ENCODE measurements at regions not wholly inside any gene's neighbourhood (a gene's known extent, or its start where the extent isn't known, plus 50 kb on each side); places are given as distances from the start of the nearest gene placed in this dataset.

DNA sequence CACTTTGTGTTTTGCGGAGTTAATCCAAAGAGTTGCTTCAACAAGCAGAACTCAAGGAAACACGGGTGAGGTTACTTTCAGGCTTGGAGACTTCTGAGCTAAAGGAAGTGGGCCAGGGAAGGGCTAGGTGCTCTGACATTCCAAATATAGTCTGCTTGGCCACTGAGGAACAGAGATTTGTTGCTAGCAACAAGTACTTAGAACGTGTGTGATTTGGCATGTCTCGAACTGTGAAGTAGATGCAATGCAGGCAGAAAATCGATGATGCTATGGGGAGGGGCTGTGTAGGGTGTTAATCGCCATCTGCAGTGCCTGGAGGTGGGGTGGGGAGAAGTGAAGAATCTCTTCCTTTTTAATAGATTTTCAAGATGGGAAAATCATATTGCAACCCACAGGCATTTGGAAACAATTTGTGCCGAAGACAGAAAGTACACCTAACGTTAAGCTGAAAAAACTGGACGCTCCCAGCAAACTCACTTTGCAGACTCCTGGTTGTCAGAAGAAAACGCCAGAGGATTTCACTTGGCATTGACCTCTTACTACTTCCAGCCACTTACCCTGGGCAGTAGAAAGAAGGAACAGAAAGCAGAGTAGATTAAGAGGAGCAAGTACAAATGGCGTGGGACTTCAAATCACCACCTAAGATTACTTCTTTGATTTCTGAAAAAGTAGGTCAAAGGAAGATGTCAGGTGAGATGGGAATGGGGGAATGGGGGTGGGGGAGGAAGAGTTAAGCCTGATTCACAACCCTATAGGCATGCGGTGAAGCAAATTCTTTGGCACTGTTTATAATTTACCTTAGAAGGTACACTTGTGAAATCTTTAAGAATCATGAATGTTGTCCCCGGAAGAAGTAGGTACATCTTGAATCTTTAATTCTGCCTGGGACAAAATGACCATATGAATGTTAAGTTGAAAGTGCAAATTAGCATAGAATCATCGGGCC is 314.1 kb downstream of the CD83 start:
- H3K4me3 Mint-ChIP-seq = no peak overlapping the region
- H3K9me3 Mint-ChIP-seq = no peaks in the 10 kb centered on the region
- no peaks in the 10 kb centered on the region for H3K4me1 Mint-ChIP-seq
- ATAC-seq (no peak), DNase-seq (no peak)
- no peak overlapping the region for H3K27ac Mint-ChIP-seq
- no peaks in the 10 kb centered on the region for H3K27me3 Mint-ChIP-seq

DNA sequence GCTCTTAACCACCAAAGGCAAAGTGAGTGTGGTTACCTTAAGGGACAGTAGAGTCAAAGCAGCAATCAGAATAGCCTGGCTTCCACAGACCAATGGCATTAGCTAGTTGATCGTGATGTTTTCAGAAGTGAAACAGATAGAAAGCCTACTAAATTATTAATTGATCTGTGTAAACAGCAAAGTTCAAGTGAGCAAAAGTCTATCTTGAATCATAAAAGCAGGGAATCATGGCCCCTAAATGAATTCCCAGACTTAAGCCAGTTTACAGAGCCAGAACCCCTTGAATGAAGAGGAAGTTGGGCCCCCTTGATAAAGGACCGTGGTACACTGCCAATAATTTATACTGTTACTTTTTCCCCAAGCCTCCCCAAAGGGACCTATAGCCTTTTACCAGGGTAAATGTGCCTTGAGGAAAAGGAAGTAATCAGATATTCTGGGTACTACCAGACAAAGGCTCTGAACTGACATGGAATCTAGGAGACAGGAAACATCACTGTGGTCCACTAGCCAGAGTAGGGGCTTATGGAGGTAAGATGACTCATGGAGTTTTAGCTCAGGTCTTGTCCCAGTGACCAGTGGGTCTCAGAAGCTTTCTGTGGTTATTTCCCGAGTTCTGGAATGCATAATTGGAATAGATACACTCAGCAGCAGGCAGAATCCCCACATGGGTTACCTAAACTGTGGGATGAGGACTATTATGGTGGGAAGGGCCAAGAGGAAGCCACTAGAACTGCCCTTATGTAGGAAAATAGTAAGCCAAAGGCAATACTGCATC is 317.5 kb downstream of the CD83 start:
- Mint-ChIP-seq H3K9me3 (no peaks in the 10 kb centered on the region), H3K27me3 (no peaks in the 10 kb centered on the region), H3K27ac (no peak overlapping the region), H3K4me3 (no peak overlapping the region), H3K4me1 (no peaks in the 10 kb centered on the region)
- no peak for DNase-seq
- ATAC-seq = no peak

DNA sequence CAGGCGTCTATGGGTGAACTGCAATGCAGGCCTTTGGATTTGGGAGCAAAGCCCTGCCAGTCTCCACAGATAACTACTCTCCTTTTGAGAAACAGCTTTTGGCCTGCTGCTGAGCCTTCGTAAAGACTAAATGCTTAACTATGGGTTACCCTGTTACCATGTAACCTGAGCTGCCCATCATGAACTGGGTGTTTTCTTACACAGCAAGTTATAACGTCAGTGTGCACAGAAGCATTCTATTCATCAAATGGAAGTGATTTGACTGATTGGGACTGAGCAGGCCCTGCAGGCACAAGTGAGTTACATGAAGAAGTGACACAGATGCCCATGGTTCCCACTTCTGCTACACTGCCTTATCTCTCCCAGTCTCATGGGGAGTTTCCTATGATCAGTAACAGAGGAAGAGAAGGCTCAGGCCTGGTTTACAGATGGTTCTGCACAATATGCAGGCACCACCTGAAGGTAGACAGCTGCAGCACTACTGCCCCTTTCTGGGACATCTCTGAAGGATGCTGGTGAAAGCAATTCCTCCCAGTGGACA is 319.1 kb downstream of the CD83 start:
- no peak for DNase-seq
- no peaks in the 10 kb centered on the region for H3K27me3 Mint-ChIP-seq
- H3K27ac Mint-ChIP-seq = no peak overlapping the region
- no peak overlapping the region for H3K4me3 Mint-ChIP-seq
- H3K9me3 Mint-ChIP-seq = no peaks in the 10 kb centered on the region
- ATAC-seq = no peak
- no peaks in the 10 kb centered on the region for H3K4me1 Mint-ChIP-seq

DNA sequence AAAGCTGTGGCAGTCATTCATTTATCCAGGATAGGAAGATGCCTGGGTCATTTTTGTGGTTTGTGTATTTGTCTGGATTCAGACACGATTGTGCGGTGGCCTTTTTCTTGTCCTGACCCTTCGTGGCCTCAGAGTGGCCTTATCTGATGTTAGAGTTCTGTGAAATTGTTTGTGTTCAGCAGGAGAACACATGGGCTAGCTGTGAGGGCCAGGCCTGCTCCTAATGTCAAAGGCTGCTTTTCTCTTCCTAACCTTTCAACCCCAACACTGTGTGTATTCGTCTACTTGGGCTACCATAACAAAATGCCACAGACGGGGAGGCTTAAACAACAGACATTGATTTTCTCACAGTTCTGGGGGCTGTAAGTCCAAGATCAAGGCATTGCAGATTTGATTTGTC is 321.8 kb downstream of the CD83 start:
- no peak overlapping the region for H3K4me3 Mint-ChIP-seq
- H3K27me3 Mint-ChIP-seq = no peaks in the 10 kb centered on the region
- DNase-seq = no peak
- H3K27ac Mint-ChIP-seq = no peak overlapping the region
- H3K9me3 Mint-ChIP-seq = no peaks in the 10 kb centered on the region
- no peaks in the 10 kb centered on the region for H3K4me1 Mint-ChIP-seq
- no peak for ATAC-seq

DNA sequence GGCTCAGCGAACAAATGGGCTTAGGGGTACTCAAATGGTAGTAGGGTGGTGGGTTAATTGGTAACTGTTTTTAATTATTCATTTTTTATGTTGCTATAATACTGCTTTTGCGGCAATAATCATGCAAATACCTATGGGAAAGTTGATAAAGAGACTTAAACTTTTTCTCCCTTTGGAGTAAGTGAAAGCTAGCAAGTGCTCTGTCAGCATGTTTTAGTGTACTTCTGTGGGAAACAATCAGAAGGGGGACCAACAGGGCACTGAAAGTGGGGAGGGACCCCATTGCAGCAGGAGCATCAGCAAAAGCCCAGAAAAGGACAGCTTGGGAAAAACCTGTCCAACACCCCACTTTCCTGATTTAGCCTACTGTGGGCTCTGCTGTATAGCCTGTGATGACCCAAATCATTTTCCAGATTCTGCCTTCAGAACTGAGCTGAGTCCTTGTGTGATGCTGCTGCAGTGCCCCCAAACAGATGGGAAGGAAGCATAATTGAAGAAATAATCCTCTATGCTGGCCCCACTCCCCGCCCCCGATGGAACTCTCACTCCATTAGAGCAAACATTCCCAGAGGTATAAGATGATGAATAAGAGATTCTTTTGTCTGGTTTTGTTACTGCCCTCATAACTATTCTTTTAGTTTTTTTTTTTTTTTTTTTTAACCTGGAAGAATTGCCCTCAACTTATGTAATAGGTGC is 322.8 kb downstream of the CD83 start:
- Mint-ChIP-seq H3K4me1 (no peaks in the 10 kb centered on the region), H3K9me3 (no peaks in the 10 kb centered on the region), H3K27me3 (no peaks in the 10 kb centered on the region), H3K27ac (no peak overlapping the region), H3K4me3 (no peak overlapping the region)
- DNase-seq (no peak), ATAC-seq (no peak)

DNA sequence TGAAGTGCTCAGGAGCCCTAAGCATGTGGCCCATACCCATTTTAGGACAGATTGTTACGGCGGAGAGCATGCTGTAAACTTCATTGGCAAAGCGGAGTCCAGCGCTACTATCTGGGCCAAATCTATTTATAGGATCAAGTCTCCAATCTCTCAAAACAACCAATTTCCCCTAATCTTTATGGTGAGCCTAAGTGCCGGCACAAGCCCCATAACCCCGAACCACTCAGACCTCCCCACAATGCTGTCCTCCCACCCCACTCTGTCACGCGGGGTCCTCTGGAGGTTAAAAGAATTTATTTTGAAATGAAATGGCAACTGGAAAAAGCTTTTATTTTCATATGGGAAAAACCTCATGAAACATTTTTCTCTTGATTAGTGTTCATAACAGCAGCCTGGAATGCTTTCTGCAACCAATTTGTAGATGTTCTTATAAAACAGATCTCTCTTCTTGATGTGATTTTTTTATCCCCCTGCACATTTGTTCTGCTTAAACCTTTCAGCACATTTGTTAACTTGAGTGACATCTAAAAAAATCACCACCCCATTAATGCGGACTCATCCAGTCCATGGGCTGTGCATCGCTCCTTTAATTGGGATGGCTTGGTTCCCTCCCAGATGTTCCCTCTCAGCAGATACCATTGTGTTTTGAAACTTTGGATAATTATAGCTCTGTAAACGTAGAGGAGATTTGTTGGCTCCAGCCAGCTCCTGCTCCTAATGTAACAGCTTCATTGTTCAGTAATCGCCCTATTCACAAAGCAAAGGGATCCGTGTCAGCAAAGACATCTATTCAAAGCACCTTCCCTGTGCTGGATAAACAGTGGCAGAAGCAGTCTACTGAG is 323.6 kb downstream of the CD83 start:
- no peak overlapping the region for H3K4me3 Mint-ChIP-seq
- no peaks in the 10 kb centered on the region for H3K4me1 Mint-ChIP-seq
- DNase-seq = no peak
- no peak overlapping the region for H3K27ac Mint-ChIP-seq
- no peaks in the 10 kb centered on the region for H3K27me3 Mint-ChIP-seq
- no peak for ATAC-seq
- H3K9me3 Mint-ChIP-seq = no peaks in the 10 kb centered on the region

DNA sequence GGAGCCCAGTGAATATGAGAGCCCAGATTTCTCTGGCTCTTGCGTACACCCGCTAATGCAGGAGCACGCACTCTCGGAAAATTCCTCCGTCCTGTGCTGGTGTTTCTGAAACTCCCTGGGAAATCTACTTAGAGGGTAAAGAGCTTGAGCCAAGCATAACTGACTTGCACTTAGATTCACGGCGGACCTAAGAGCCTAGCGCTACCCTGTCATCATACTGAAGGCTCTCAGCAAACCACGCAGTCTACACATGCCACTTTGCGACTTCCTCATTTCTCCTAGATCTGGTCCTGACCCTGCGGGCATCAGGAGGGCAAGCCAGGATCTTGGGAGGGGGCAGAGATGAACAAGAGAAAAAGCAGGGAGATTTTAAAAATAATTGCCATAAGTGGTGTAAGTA is 324.7 kb downstream of the CD83 start:
- Mint-ChIP-seq H3K27ac (no peak overlapping the region), H3K27me3 (no peaks in the 10 kb centered on the region), H3K9me3 (no peaks in the 10 kb centered on the region), H3K4me1 (no peaks in the 10 kb centered on the region), H3K4me3 (no peak overlapping the region)
- ATAC-seq (no peak), DNase-seq (no peak)

DNA sequence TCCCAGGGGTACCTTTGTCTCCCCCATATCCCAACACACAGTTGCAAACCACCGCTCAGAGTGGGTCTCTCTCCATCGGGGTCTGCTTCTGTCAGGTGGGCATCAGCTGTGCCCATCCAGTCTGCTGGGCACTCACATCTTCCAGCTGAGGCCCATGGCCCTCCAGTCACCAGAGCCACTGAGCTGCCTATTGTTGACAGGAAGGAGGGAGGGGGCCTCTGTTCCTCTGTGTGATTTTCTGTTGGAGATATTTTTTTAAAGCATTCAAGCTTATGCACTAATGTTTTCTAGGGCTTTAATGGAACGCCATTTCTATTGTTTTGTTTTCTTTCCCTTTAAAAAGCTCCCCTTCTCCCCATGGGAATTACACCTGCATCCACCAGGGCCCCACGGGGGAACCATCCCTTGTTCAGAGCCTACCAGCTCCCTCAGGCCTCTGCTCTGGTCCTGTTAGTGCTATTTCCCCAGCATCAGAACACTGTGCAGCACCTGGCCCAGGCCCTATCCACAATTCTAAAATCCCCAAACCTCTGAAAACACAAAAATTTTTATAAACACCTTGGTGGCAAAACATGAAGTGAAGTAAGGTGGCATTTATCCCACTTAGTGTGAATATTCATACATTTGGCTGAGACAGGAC is 326.2 kb downstream of the CD83 start:
- Mint-ChIP-seq H3K4me3 (no peak overlapping the region), H3K9me3 (peaks cover 7 to 10% of the 10 kb centered on the region in 2 donors), H3K4me1 (no peaks in the 10 kb centered on the region), H3K27ac (no peak overlapping the region), H3K27me3 (no peaks in the 10 kb centered on the region)
- ATAC-seq (no peak), DNase-seq (no peak)

DNA sequence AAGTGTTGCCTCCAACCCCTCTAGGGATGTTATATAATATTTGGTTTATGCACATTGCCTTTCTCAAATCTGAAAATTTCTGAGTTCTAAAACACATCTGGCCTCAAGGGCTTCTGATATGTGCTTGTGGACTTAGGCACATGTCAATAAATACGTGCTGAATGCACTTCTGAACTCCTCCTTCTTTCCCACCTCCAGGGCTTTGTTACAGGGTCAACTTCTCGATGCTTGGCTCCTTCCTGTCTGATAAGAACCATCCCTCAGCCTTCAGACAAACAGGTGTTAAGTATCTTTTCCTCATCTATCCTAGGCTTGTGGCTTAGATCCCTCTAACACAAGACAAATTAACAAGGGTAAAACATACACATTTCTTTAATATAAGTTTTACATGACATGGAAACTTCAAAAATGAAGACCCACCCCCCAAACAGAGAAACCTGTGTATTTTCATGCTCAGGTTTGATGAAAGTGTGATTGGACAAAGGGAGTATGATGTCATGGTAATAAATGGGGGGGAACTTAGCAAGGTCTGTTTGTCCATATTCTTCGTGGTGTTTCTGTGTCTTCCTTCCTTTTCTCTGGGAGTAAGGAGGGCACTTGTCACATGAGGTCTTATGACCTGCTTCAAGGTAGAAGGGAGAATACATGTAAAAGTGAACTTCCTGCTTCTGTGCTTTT is 326.9 kb downstream of the CD83 start:
- ATAC-seq (no peak), DNase-seq (no peak)
- no peaks in the 10 kb centered on the region for H3K27me3 Mint-ChIP-seq
- no peak overlapping the region for H3K27ac Mint-ChIP-seq
- H3K4me1 Mint-ChIP-seq = peaks cover 4% of the 10 kb centered on the region
- H3K4me3 Mint-ChIP-seq = no peak overlapping the region
- H3K9me3 Mint-ChIP-seq = peaks cover 9 to 10% of the 10 kb centered on the region in 2 donors

DNA sequence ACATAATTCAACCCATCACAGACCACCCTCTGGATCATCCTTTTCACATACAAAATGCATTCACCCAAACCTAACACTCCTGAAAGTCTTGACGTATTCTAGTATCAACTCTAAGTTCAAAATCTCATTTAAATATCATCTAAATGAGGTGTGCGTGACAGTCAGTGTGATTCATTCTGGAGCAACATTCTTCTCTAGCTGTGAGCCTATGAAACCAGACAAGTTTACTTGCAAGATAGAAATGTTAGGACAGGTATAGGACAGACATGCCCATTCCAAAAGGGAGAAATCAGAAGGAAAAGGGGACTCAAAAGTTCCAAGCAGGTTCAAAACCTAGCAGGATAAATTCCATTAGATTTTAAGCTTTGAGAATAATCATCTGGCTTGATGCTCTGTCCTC is 329.7 kb downstream of the CD83 start:
- ATAC-seq (no peak), DNase-seq (no peak)
- peaks cover 31% of the 10 kb centered on the region for H3K4me1 Mint-ChIP-seq
- H3K27ac Mint-ChIP-seq = no peak overlapping the region
- H3K9me3 Mint-ChIP-seq = peaks cover 9 to 10% of the 10 kb centered on the region in 2 donors
- no peak overlapping the region for H3K4me3 Mint-ChIP-seq
- no peaks in the 10 kb centered on the region for H3K27me3 Mint-ChIP-seq

DNA sequence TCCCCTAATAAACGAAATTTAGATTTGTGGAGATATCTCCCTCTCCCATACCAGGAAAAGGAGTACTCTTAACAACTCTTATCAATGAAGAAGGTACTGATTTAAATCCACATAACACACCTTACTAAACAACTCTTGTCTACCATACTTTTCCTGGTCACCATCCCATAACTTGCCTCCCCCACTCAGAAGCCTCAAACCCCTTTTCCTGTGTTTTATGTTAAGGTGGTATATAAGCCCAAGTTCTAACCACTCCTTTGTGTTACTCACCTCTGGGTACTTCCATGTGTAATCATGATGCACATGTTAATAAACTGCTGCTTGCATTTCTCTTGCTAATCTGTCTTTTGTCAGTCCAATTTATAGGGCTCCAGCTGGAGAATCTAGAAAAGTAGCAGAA is 330.7 kb downstream of the CD83 start:
- Mint-ChIP-seq H3K4me3 (no peak overlapping the region), H3K9me3 (peaks cover 9 to 10% of the 10 kb centered on the region in 2 donors), H3K27me3 (no peaks in the 10 kb centered on the region), H3K4me1 (peaks cover 41% of the 10 kb centered on the region), H3K27ac (no peak overlapping the region)
- no peak for DNase-seq
- no peak for ATAC-seq

DNA sequence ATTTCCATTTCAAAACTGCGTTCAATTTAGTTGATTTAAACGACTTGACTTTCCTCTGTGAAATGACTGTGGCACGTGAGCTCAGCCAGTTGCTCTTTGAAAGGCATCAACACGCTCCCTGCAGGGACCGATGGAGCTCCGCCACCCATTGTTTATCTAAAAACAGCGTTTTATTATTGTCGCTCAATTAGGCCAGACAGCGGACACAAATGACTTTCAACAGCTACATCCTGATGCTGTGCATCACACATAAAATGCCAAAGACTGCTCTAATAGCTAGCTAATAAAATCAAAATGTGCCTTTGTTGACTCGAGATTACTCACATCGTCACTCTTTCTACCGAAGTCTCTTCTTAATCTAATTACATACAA is 332.5 kb downstream of the CD83 start:
- Mint-ChIP-seq H3K4me1 (peaks cover 60% of the 10 kb centered on the region), H3K27me3 (no peaks in the 10 kb centered on the region), H3K27ac (no peak overlapping the region), H3K4me3 (no peak overlapping the region), H3K9me3 (peaks cover 9 to 10% of the 10 kb centered on the region in 2 donors)
- DNase-seq (no peak), ATAC-seq (no peak)

DNA sequence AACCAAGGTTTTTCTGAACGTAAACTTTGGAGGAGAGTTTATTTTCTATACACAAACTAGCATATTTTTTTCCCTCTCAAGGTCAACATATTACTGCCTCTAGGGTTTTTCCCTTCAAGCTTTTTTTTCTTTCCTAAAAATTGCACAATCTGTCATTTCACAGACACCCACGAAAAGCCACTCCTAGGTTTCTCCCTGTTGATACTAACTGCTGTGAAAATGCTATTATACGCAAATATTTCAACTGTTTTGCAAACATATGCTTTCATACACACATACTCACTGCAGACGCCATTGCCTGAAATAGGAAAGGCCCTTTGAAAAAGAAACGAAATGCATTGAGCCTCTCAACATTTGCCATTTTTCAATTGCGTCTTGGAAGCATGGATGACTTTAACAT is 333.0 kb downstream of the CD83 start:
- Mint-ChIP-seq H3K9me3 (peaks cover 9 to 10% of the 10 kb centered on the region in 2 donors), H3K4me1 (peaks cover 64% of the 10 kb centered on the region), H3K27ac (no peak overlapping the region), H3K27me3 (no peaks in the 10 kb centered on the region), H3K4me3 (no peak overlapping the region)
- DNase-seq = no peak
- ATAC-seq = no peak

Measured in stimulated activated naive CD8-positive, alpha-beta T cell treated with anti-CD3 and anti-CD28 coated beads, Interleukin-15, amount 100 ng/mL, for 72 hours (primary cell).